ENCODE measurements at regions not wholly inside any gene's neighbourhood (a gene's known extent, or its start where the extent isn't known, plus 50 kb on each side); places are given as distances from the start of the nearest gene placed in this dataset.

DNA sequence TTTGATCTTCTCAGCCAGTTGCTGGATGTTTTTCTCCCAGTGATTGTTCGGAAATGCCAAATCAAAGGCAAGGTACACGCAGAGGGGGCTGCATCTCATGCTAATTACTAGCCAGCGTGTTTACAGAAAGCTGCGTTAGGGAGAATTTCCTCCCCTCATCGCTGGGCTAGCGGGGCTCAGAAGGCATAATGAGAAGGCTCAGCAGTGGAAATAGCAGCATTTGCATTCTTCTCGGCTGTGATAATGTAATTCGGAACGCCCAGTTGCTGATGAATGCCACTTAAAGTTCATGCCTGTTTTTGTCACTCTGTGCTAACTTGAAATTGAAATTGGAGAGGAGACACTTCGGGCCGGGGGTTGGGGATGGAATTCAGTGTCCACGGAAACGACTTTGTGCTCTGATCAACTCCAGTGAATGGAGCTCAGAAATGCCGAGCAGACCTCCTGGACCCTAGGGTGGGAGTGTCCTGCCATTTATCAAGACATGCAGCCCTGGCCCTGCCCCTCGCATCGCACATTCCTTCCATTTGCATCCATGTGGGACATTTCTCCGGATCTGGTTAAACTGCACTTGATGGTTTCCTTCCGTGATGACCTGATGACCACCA is 313.4 kb upstream of the C1orf174 start:
- TF ChIP-seq, protein P1, sequence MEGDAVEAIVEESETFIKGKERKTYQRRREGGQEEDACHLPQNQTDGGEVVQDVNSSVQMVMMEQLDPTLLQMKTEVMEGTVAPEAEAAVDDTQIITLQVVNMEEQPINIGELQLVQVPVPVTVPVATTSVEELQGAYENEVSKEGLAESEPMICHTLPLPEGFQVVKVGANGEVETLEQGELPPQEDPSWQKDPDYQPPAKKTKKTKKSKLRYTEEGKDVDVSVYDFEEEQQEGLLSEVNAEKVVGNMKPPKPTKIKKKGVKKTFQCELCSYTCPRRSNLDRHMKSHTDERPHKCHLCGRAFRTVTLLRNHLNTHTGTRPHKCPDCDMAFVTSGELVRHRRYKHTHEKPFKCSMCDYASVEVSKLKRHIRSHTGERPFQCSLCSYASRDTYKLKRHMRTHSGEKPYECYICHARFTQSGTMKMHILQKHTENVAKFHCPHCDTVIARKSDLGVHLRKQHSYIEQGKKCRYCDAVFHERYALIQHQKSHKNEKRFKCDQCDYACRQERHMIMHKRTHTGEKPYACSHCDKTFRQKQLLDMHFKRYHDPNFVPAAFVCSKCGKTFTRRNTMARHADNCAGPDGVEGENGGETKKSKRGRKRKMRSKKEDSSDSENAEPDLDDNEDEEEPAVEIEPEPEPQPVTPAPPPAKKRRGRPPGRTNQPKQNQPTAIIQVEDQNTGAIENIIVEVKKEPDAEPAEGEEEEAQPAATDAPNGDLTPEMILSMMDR (IDR thresholded peaks at IDR 0.05): no peak
- TF ChIP-seq POLR2AphosphoS5 (IDR thresholded peaks at IDR 0.05) (no peak), EP300 (IDR thresholded peaks at IDR 0.05) (no peak), POLR2A (IDR thresholded peaks at IDR 0.05) (no peak)
